Nephron progenitor cell (in vitro differentiated cells): ENCODE measurements at regions not wholly inside any gene's neighbourhood (a gene's known extent, or its start where the extent isn't known, plus 50 kb on each side); places are given as distances from the start of the nearest gene placed in this dataset.
A peak's percentile ranks its signal among the peaks of the same experiment; 100 is the strongest.

Experiments used
- DNase-seq: peaks from one replicate; pipeline ENCODE4 v3.0.0; 2021
- H3K27ac Mint-ChIP-seq: 2 replicates; pipeline ENCODE4 v1.8.0; 2021; ENCODE audit warnings: mild to moderate bottlenecking, moderate library complexity, mixed read lengths
- H3K27me3 Mint-ChIP-seq: 2 replicates; pipeline ENCODE4 v1.8.0; 2021; ENCODE audit warnings: mild to moderate bottlenecking, low read depth, mixed read lengths; ENCODE audit not compliant: poor library complexity
- H3K36me3 Mint-ChIP-seq: 2 replicates; pipeline ENCODE4 v1.8.0; 2021; ENCODE audit warnings: low read depth, mixed read lengths
- H3K4me1 Mint-ChIP-seq: 2 replicates; pipeline ENCODE4 v1.8.0; 2021; ENCODE audit warnings: mixed read lengths
- H3K4me3 Mint-ChIP-seq: 2 replicates; pipeline ENCODE4 v1.8.0; 2021; ENCODE audit warnings: mild to moderate bottlenecking, moderate library complexity, mixed read lengths
- H3K9me3 Mint-ChIP-seq: 2 replicates; pipeline ENCODE4 v1.8.0; 2021; ENCODE audit warnings: mild to moderate bottlenecking, moderate library complexity, mixed read lengths
- CTCF ChIP-seq: fragments of 200-600 bp; sonication (generic); IDR thresholded peaks from 2 replicates; pipeline ENCODE4 v1.5.0; 2021; ENCODE audit warnings: antibody characterized with exemption

DNA sequence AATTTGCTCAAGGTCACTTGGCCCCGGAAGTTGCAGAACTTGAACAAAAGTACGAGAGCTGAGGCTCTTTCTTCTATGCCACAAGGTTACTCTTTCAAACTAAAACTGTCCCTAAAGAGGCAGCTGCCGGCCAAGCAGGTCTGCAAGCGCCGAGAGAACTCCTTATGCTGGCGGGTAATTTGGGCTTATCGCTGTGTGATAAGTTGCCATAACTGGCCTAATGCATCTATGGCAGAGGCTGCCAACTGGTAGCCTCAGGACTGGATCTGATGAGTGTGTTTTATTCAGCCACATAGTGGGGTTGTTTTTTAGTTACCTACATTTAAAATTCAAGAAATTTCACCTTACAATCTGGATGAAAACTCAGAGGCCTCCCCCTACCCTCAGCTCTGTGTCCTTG is 68.1 kb upstream of the SPOCK1 start:
- H3K27me3 Mint-ChIP-seq, result peaks cover 45% of the 10 kb centered on the region
- H3K4me1 Mint-ChIP-seq, result peaks cover 60% of the 10 kb centered on the region
- no peak overlapping the region for H3K4me3 Mint-ChIP-seq
- no peaks in the 10 kb centered on the region for H3K9me3 Mint-ChIP-seq
- H3K27ac Mint-ChIP-seq, result no peak overlapping the region
- no peaks in the 10 kb centered on the region for H3K36me3 Mint-ChIP-seq
- no peak for DNase-seq
- no peak for TF ChIP-seq CTCF

DNA sequence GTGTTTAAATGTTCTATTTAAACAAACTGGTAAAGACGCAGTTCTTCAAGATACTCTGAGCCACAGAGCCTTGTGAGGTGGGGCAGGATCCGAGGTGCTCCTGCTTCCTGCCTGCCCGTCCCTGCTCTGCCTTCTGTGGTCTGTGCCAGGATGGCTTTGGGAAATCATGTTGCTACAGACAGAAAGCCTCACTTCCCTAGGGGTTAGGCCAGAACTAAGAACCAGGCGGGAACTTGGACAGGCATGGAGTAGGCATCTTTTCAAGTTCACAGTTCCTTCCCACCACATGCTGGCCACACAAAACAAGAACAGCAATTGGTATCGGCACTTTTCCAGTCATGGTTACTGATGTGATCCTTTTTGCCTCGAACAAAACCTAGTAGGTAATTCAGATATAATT is 67.7 kb upstream of the SPOCK1 start:
- Mint-ChIP-seq H3K9me3 (no peaks in the 10 kb centered on the region), H3K27me3 (peaks cover 48% of the 10 kb centered on the region), H3K27ac (no peak overlapping the region), H3K4me3 (no peak overlapping the region), H3K36me3 (no peaks in the 10 kb centered on the region), H3K4me1 (peaks cover 60% of the 10 kb centered on the region)
- no peak for DNase-seq
- no peak for TF ChIP-seq CTCF

GRCh38 chr5:137566118-137566541 is 67.0 kb upstream of the SPOCK1 start:
- Mint-ChIP-seq H3K27ac (no peak overlapping the region), H3K36me3 (no peaks in the 10 kb centered on the region), H3K9me3 (no peaks in the 10 kb centered on the region), H3K4me3 (peak overlapping the region; percentile 40), H3K27me3 (peaks cover 49% of the 10 kb centered on the region), H3K4me1 (peaks cover 60% of the 10 kb centered on the region)
- no peak for TF ChIP-seq CTCF
- DNase-seq, result no peak

DNA sequence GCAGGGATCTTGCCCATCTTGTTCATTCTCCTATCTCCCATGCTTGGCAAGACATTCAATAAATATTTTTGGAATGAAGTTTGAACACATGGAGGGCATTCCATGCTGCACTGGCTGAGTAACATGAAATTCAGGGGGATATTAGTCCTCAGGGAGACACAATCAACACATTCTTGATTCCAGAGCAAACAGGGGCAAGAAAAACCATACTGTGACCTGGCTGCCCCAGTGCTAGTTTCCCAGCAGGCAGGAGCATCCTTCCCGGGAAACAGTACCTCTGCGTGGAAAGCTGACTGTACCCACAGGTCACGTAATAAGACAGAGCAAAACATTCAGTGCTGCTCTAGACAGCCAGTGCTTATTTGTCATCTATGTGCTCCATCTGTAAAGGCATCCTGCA is 66.3 kb upstream of the SPOCK1 start:
- peaks cover 60% of the 10 kb centered on the region for H3K4me1 Mint-ChIP-seq
- peaks cover 48% of the 10 kb centered on the region for H3K27me3 Mint-ChIP-seq

DNA sequence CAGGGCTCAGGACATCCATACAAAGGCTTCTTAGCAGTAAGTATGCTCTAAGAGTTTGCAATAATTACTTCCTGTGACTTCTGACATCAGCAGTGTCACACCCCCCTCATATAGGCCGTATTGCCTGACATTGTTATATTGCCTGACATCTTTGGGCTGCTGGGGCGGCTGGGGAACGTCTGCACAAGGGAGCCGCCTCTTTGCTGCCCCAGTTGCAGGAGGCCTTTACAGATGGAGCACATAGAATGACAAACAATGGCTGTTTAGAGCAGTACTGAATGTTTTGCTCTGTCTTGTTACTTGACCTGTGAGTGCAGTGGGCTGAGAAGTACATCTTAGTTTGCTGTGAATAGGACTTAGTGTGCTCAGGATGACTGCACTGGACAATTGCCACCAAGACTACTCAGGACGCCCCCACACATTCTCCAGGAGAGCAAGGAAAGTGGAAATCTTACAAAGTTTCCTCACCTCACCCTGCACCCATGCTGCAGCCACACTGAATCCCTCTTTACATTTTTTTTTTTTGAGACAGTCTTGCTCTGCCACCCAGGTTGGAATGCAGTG is 65.4 kb upstream of the SPOCK1 start:
- Mint-ChIP-seq H3K27ac (no peak overlapping the region), H3K27me3 (peaks cover 50% of the 10 kb centered on the region), H3K4me3 (no peak overlapping the region), H3K36me3 (no peaks in the 10 kb centered on the region), H3K4me1 (peaks cover 60% of the 10 kb centered on the region), H3K9me3 (no peaks in the 10 kb centered on the region)
- TF ChIP-seq CTCF, result no peak
- no peak for DNase-seq

More for the DNA sequence above, 66.3 kb upstream of the SPOCK1 start:
- H3K27ac Mint-ChIP-seq, result no peak overlapping the region
- peak overlapping the region; percentile 29 for H3K4me3 Mint-ChIP-seq
- no peak for TF ChIP-seq CTCF
- H3K36me3 Mint-ChIP-seq, result no peaks in the 10 kb centered on the region
- no peaks in the 10 kb centered on the region for H3K9me3 Mint-ChIP-seq
- DNase-seq, result no peak

DNA sequence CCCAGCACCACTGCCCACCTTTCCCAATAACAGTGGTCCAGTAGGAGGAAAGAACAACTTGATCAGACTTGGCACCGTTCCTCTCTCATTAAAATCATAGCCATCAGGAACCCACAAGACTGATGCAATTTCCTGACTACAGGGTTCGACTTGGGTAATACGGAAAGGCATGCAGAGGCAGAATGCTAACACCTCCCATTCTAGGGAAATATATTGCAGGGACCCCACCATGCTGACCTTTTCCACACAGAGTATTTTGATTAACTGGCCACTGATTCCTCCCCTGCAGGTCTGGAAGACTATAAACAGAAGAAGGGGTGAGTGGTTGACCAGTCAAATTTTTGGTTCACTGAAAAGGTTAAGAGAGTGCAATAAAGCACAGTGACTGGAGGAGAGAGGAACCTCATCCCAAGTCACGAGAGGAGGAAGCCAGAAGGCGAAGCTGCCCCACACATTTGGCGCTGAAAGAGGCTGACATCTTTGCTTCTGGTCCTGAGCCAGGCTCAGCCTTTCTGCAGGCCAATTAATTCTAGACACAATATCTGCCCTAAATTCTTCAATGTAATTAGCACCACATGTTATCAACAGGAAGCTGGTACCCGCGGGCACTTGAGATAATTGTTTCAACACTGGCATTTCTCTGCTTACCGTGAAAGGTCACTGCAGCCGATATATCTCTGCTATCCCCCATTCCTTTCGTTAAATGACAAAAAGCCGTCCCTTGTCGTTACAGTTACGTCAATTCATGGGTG is 64.7 kb upstream of the SPOCK1 start:
- no peaks in the 10 kb centered on the region for H3K36me3 Mint-ChIP-seq
- H3K4me1 Mint-ChIP-seq, result peaks cover 56% of the 10 kb centered on the region
- no peaks in the 10 kb centered on the region for H3K9me3 Mint-ChIP-seq
- H3K27ac Mint-ChIP-seq, result peak overlapping the region; percentile 18
- no peak for TF ChIP-seq CTCF
- peak; percentile 19 for DNase-seq
- H3K4me3 Mint-ChIP-seq, result no peak overlapping the region
- peaks cover 54% of the 10 kb centered on the region for H3K27me3 Mint-ChIP-seq
